ENCODE measurements at regions not wholly inside any gene's neighbourhood (a gene's known extent, or its start where the extent isn't known, plus 50 kb on each side); places are given as distances from the start of the nearest gene placed in this dataset.

GRCh38 chr15:93300796-93301195 is 211.8 kb upstream of the RGMA start:
- no peak overlapping the region for H3K14ac ChIP-seq (replicated peaks; ENCODE audit: low read depth, low read length)
- no CpG with 5 or more reads among the region's 3 CpGs for WGBS, 2 experiments (ENCODE audit: extremely low coverage in 2 of 2, insufficient read length in 1 of 2)
- H2BK5ac ChIP-seq (ENCODE audit: low read depth, low read length, poor library complexity, severe bottlenecking): no peak overlapping the region
- H3K4me2 ChIP-seq (ENCODE audit: low read depth, low read length): no peak overlapping the region
- no peak overlapping the region for H2BK120ac ChIP-seq (ENCODE audit: low read depth, low read length)
- no peak overlapping the region for H3K4me3 ChIP-seq (ENCODE audit: insufficient read depth, low read depth, low read length)
- H4K20me1 ChIP-seq (ENCODE audit: insufficient read depth, low read length): no peaks in the 10 kb centered on the region
- no peak overlapping the region for H3K27ac ChIP-seq (ENCODE audit: insufficient read depth, low read length)
- dilution Hi-C loops (cut with HindIII; ENCODE audit: low sequenced_read_pairs, unreplicated experiment) (no loop called here), intact Hi-C loops (cut with micrococcal nuclease) (no loop called here), in situ Hi-C loops (cut with MboI; ENCODE audit: low sequenced_read_pairs) (no loop called here)
- H3K56ac ChIP-seq (ENCODE audit: extremely low read depth, insufficient read depth, low read length): no peak overlapping the region
- H3K23ac ChIP-seq (ENCODE audit: low read depth, low read length): no peak overlapping the region
- ATAC-seq (ENCODE audit: low read depth) (no peak), DNase-seq (no peak)
- no peak overlapping the region for H2AK9ac ChIP-seq (replicated peaks; ENCODE audit: low read depth, low read length, poor library complexity)
- BruUV-seq (replicated peaks): no TSS peak
- no peaks in the 10 kb centered on the region for H3K9me1 ChIP-seq (ENCODE audit: insufficient read depth, low read length)
- no peak overlapping the region for H3K9ac ChIP-seq (ENCODE audit: low read depth, low read length)
- H3K9me3 ChIP-seq (ENCODE audit: control insufficient read depth, insufficient read depth, low read length): peaks cover 30% of the 10 kb centered on the region
- H2AK5ac ChIP-seq (ENCODE audit: low read depth, low read length): no peak overlapping the region
- no peak overlapping the region for H4K91ac ChIP-seq (ENCODE audit: insufficient read depth, low read depth, low read length)
- H3K36me3 ChIP-seq (ENCODE audit: control insufficient read depth, insufficient read depth, low read length): no peaks in the 10 kb centered on the region
- no peaks in the 10 kb centered on the region for H3K27me3 ChIP-seq (ENCODE audit: control insufficient read depth, insufficient read depth, low read length)
- ChIA-PET CTCF (no interaction called here), POLR2A (ENCODE audit: unreplicated experiment) (no interaction called here)
- no peaks in the 10 kb centered on the region for H3K79me1 ChIP-seq (ENCODE audit: low read depth in 1 of 2, low read length in 2 of 2)
- no peak overlapping the region for H4K5ac ChIP-seq (ENCODE audit: low read depth, low read length)
- no peaks in the 10 kb centered on the region for H3K4me1 ChIP-seq (ENCODE audit: control insufficient read depth, insufficient read depth, low read length)
- no peak overlapping the region for H2AFZ ChIP-seq (replicated peaks; ENCODE audit: low read length, poor library complexity)
- no peak overlapping the region for H2BK15ac ChIP-seq (ENCODE audit: low read depth, low read length)
- no peak overlapping the region for H2BK20ac ChIP-seq (ENCODE audit: low read depth, low read length)
- H3K4ac ChIP-seq (ENCODE audit: low read depth, low read length): no peak overlapping the region
- no peak overlapping the region for H3K18ac ChIP-seq (ENCODE audit: low read depth, low read length)
- H4K8ac ChIP-seq (ENCODE audit: low read depth in 2 of 2, low read length in 2 of 2): no peak overlapping the region
- TF ChIP-seq CEBPB (IDR thresholded peaks at IDR 0.05; ENCODE audit: low read depth, low read length) (no peak), SMC3 (IDR thresholded peaks at IDR 0.05; ENCODE audit: low read depth, low read length) (no peak), NFE2L2 (IDR thresholded peaks at IDR 0.05; ENCODE audit: low read depth, low read length) (no peak), MAFK (IDR thresholded peaks at IDR 0.05; ENCODE audit: low read depth, low read length) (no peak), BHLHE40 (IDR thresholded peaks at IDR 0.05; ENCODE audit: low read depth, low read length) (no peak), USF2 (IDR thresholded peaks at IDR 0.05; ENCODE audit: low read depth, low read length) (no peak), FOS (IDR thresholded peaks at IDR 0.05; ENCODE audit: low read depth, low read length) (no peak), CHD1 (IDR thresholded peaks at IDR 0.05; ENCODE audit: low read depth, low read length) (no peak), MXI1 (IDR thresholded peaks at IDR 0.05; ENCODE audit: borderline replicate concordance, low read depth, low read length) (no peak), RCOR1 (IDR thresholded peaks at IDR 0.05; ENCODE audit: insufficient replicate concordance, low read length) (no peak), MAZ (IDR thresholded peaks at IDR 0.05; ENCODE audit: borderline replicate concordance, low read depth, low read length) (no peak), RFX5 (IDR thresholded peaks at IDR 0.05; ENCODE audit: low read depth, low read length) (no peak), POLR2A (IDR thresholded peaks at IDR 0.05; ENCODE audit: low read depth, low read length) (no peak), RAD21 (IDR thresholded peaks at IDR 0.05; ENCODE audit: low read length) (no peak)
- TF ChIP-seq, protein P1, sequence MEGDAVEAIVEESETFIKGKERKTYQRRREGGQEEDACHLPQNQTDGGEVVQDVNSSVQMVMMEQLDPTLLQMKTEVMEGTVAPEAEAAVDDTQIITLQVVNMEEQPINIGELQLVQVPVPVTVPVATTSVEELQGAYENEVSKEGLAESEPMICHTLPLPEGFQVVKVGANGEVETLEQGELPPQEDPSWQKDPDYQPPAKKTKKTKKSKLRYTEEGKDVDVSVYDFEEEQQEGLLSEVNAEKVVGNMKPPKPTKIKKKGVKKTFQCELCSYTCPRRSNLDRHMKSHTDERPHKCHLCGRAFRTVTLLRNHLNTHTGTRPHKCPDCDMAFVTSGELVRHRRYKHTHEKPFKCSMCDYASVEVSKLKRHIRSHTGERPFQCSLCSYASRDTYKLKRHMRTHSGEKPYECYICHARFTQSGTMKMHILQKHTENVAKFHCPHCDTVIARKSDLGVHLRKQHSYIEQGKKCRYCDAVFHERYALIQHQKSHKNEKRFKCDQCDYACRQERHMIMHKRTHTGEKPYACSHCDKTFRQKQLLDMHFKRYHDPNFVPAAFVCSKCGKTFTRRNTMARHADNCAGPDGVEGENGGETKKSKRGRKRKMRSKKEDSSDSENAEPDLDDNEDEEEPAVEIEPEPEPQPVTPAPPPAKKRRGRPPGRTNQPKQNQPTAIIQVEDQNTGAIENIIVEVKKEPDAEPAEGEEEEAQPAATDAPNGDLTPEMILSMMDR (conservative IDR thresholded peaks at IDR 0.05; ENCODE audit: low read depth, low read length): no peak
- TF ChIP-seq, protein P2, sequence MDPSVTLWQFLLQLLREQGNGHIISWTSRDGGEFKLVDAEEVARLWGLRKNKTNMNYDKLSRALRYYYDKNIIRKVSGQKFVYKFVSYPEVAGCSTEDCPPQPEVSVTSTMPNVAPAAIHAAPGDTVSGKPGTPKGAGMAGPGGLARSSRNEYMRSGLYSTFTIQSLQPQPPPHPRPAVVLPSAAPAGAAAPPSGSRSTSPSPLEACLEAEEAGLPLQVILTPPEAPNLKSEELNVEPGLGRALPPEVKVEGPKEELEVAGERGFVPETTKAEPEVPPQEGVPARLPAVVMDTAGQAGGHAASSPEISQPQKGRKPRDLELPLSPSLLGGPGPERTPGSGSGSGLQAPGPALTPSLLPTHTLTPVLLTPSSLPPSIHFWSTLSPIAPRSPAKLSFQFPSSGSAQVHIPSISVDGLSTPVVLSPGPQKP (IDR thresholded peaks at IDR 0.05; ENCODE audit: borderline replicate concordance, low read depth, low read length): no peak
